HG03457 (cell line): ENCODE measurements at regions not wholly inside any gene's neighbourhood (a gene's known extent, or its start where the extent isn't known, plus 50 kb on each side); places are given as distances from the start of the nearest gene placed in this dataset.
"Not testable (repeated sequence)": the region's sequence is repeated elsewhere in the genome, so short reads cannot be mapped to it uniquely, and the experiment has no call there.

Experiments used
- ATAC-seq: cut with Tn5 transposase; IDR thresholded peaks from one replicate; pipeline ENCODE4 v1.9.1; 2021; ENCODE audit warnings: moderate number of reproducible peaks; ENCODE audit not compliant: unreplicated experiment

DNA sequence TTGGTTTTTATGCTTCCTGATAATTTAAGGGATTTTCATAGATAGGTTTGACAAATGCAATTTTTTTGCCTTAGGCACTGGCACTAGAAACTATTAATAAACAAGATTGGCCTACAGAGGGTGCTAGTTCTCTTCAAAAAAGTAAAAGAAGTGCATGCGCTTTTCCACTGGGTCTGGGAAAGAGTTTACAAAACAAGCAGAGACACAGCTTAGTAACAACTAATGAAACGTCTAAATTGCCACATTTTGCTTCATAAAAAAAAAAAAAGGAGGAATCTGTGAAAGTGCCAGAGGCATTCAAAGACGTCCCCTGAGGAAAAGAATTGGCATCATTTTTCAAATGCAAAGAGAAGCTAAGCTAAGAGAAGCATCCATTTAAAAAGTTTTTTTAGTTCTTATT, 58.3 kb upstream of the EEA1 start:
- ATAC-seq = no peak

DNA sequence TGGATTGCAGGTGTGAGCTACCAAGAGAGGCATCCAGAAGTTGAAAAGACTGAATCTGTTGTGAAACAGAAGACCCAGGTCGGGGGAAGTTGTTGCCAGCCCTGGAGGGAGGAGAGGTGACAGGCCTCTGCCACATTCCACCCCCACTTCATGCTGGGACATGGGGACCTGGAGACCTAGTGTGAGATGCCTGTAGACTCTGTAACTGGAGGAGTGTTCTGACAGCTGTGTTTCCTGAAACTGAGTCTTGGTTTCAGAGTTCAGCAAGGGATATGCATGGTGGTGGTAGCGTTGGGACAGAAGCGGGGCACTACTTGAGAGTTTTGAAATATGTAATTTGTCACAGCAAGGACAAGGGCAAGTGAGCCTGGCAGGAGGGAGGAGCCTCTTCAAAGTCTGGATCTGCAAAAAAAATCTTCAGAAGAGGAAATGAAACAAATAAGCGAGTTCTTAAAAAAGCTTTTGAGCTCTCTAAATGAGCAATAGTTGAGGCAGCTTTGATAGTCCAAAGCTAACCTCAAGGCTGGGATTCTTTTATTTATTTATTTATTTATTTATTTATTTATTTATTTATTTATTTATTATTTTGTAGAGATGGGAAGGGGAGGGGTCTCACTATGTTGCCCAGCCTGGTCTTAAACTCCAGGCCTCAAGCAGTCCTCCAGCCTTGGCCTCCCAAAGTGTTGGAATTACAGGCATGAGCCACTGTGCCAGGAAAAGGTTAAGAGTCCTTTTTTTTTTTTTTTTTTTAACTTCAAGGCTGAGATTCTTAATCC, 58.9 kb upstream of the EEA1 start:
- peak; percentile 69 for ATAC-seq

DNA sequence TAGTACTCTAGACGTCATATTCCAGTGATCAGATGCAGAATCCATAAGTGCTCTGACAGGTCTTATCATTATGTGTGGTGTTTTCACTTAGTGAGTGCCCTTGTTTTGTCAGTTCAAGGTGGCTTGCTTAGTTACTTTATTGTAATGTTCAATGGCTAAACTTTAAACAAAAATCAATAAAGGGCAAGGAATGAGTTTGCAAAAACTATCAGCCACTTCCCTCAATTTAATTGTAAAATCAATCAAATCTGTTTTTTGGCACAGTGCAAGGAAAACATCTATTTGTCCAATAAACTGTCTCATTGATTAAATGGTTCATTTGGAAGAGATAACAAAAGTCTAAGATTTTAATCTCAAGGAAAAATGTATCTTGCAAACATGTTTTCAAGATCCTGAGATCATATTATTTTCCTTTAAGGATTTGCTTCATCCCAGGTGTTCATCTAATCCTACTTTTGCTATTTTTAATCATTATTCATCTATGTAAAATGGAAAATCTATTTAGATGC, 59.6 kb upstream of the EEA1 start:
- no peak for ATAC-seq

DNA sequence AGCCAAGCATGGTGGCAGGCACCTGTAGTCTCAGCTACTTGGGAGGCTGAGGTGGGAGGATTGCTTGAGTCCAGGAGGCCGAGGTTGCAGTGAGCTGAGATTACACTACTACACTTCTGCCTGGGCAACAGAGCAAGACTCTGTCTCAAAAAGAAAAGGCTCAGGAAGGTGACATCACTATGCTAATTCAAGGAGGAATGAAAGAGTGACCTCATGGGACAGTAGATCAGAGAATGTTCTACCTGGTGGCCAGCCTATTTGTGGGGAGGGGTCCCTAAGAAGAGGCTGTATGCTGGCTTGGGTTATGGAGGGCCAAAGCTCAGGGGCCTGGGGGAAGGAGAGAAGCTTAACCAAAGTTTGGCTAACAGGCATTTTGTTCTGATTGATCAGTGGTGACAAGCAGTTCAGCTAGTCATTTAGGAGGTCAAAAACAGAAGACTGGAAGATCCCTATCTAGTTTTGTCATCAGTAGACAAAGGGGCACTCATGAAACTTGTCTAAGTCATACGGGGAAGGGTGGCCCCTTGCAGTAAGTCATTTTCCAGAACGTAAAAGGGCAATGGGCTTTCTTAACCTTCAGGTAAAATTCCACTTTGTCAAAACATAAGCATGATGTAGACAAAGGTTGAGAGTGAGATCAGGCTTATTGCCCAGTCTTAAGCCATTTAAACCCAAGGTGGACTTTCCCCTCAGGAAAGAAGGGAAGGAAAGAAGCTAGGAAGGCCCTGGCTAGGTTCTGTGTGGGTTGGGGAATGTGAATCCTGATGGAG, 60.8 kb upstream of the EEA1 start:
- no peak for ATAC-seq

DNA sequence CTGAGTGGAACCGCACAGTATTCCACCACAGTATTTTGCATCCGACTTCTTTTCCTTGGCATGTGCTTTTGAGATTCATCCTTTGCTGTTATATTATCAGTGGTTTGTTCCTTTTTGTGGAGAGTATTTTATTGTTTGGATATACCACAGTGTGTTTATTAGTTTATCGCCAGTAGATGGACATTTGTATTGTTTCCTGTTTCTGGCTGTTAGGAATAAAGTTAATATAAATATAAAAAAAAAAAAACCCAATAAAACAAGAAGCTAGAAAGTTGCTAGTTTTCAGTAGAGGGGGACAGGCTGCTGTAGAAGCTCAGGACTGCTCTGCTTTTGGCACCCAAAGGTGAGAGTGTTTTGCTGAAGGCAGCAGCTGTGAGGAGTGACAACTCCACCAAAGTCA, 62.0 kb upstream of the EEA1 start:
- no peak for ATAC-seq

DNA sequence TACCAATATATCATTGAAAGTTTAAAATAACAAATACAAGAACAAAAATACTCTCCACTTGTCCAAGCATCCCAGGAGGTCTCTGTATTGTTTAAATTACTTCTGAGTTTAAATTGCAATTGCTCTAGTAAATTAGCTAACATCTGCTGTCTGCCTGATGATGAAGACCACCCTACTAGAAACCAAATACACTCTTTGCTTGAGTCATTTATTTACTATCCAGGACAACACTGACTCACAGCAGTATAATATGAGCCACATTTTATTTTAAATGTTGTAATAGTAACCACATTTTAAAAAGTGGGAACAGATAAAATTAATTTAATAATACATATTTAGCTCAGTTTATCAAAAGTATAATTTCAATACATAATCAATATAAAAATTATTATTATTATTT, 62.9 kb upstream of the EEA1 start:
- ATAC-seq = no peak

DNA sequence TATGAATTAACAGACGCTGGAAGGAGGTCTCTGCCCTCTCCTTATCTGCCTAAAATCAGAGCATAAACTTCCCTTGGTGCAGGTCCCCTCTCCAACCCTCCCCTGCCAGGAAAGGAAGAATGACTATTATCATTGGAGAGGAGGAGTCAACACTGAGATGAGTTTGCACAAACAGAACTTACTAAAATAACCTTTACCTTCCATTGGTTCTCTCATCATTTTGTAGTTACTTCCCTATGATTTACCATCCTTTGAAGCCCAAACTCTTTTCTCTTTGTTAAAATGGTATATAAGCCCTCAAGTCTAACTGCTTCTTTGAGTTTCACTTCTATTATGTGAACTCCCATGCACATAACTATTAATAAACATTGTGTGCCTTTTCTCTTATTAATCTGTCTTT, 64.2 kb upstream of the EEA1 start:
- no peak for ATAC-seq

DNA sequence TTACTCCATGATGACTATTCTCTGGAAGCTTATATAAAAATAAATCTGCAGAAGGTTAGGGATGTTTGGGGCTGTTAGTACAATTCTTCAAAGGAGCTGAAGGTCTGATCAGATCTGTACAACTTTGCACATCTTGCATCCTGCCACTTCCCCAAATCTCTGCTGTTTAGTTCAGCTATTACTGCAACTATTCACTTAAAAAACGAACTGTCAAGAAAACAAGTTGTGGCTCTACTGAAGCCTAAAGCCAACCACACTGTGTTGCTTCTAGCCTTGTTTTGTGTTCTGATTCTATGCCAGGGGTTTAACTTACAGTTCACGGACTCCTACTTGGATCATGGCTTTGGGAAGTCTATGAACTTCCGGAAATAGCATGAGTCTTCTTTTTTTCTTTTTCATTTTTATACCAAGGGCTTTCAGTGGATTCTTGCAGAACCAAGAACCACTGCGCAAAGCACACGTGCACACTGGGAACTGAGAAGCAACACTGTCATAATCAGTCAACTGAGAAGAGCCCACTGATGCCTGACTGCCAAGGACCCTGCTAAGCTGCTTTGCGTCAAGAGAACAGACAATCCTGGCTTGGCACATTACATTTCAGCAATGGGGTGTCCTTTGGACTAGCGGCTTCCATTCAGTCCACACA, 66.3 kb upstream of the EEA1 start:
- ATAC-seq = peak; percentile 53

DNA sequence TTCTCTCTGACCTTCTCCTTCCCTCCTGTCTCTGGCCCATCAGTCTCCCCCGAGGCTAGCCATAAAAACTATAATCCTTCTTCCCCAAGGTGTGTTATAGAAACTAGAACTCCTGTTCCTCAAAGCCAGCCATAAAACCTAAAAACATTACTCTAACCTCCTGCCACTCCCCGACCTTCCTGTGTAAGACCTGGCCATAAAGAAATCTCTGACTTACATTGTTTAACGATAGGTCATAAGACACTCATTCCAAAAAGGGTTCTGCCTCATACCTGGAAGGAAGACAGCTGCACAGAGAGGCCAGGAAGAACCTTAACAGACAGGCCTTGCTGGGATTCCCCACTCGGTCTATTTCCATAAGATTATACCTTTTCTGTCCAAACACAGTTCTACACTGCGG, 70.9 kb upstream of the EEA1 start:
- ATAC-seq = no peak

DNA sequence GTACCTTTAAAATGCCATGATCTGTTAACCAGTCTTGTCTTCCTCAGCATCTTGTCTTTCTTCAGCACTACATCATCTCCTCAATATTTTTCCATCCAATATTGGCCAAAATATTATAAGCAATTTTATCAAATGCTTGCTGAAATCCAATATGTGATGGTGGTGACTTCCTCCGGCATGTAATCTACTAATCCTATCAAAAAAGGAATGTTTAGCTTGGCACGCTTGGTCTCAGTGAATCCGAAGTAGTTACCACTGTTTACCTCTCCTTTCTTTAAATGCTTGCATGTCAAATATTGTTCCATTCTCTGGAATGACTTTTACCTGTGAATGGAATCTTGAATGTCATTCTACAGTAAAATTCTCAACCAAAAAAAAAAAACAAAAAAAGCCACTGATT, 72.3 kb upstream of the EEA1 start:
- ATAC-seq = no peak

DNA sequence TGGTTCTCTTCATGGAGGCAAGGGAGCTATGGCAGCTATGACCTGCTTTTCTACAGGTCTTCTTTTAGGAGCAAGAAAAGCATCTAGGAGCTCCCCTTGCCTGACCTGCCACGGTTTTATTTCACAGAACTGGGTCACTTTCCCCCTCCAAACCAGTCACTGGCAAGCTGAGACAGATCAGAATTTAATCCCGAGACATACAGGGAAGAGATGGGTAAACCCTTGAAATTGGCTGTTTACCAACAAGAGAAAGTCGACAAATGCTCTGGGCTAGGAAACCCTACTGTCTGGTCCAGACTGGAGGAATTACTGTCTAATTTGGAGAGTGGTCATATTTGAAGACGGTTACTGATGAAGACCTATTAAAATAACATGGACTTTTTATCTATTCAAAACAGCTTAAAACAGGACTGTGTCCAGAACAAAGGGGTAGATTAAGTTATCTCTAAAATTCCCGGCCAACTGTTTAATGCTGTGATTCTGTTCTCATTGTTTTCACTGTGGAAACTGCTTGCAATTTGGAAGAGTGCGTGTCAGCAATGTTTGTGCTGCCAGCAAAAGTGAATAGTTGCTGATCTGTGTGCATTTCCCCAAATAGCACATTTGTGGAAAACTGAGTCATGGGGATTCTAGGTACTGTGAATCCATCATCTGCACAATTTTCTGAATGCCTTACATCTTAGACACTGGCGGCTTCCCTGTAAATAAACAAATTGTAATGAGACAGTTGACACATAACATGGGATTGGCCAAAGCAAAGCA, 73.4 kb upstream of the EEA1 start:
- no peak for ATAC-seq

DNA sequence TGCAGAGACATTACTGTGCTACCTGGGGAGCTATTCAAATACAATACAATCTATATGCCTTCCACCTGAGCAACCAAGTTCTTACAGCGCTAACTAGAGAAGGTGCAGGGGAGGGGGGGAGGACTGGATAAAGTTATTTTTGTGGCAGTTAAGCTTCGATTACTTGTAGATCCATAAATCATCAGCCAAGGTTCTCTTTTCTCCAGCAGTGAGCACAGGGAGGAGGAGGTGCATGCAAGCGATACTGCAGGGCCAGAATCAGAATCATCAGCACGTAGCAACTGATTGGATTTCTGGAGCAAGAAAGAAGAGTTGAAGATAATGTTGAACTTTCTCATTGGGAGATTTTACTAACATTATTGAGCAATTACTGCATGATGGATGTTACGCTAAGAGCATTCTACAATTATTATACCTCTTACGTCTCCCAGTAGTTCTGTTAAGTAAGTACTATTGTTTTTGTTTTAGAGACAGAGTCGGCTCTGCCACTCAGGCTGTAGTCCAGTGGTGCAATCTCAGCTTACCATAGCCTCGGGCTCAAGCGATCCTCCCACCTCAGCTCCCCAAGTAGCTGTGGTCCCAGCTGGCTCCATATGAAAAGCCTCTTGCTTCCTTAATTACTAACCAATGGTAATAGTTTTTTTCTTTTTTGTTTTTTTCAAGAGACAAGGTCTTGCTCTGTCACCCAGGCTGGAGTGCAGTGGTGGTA, 74.6 kb upstream of the EEA1 start:
- ATAC-seq = no peak

DNA sequence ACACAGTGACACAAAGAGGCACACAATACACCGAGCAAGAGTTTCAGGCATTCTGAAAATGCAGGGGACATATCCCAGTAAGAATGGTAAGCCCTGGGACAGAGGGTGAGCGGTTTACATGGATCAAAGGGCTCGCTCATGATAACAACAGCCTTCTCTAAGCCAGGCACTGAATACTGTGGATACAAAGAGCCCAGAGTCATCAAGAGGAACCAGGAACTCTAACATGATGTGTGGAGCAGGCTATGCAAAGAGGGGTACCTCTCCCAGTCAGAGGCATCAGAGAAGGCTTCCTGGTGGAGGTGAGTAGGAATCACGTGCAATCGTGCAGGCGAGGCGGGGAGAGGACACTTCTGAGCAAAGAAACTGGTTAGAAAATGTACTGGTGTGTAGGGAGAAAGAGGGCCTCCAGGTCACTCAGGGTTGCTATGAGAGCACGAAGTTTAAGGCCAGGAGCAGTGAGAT, 76.9 kb upstream of the EEA1 start:
- ATAC-seq = no peak

DNA sequence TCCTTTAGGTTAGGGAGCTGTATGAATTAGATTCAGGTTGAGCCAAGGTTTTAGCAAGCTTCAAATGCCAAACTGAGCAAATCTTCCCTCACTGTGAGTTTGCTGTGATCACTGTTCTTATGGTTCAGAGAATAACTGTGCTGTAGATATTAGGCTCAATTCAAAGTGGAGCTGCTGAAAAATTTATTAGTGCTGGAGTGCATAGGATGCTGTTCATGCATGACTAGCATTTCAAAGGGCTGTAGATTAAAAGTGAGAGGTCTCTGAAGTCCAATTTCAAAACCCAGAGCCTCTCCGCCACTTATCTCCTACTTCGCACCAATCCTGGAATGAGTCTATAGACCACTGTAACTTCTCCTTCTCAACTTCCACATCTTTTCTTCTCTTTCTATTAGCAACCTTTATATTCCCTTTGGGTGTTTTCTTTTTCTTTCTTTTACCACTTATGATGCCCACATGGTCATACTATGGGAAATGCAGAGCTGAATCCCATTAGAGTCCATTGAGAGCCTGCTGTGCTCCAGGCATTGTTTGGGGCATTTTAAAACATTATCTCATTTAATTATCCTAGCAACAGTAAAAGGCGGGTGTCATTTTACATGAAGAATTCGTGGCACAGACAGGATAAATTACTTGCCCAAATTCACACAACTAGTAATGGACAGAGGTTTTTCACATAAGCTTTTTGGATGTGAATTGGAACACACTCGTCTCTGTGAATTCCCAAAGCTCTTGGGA, 77.5 kb upstream of the EEA1 start:
- ATAC-seq = no peak

DNA sequence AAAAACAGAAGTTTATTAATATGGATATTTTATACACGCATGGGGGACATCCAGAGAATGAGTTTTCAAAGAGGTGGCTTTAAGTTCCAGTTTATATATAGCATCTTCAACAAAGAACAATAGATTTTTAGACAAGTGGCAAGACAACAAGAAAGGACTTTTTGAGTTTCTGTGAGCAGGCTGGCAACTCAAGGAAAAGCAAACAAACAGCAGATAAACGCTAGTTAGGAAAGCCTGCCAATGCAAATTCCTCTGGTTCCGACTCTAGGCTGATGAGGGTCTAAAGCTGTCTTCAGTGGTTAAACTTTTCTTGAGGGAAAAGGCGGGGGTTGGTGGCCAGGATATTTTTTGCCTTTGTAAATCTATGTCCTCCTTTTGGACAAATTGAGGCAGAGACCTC, 78.4 kb upstream of the EEA1 start:
- ATAC-seq = no peak

DNA sequence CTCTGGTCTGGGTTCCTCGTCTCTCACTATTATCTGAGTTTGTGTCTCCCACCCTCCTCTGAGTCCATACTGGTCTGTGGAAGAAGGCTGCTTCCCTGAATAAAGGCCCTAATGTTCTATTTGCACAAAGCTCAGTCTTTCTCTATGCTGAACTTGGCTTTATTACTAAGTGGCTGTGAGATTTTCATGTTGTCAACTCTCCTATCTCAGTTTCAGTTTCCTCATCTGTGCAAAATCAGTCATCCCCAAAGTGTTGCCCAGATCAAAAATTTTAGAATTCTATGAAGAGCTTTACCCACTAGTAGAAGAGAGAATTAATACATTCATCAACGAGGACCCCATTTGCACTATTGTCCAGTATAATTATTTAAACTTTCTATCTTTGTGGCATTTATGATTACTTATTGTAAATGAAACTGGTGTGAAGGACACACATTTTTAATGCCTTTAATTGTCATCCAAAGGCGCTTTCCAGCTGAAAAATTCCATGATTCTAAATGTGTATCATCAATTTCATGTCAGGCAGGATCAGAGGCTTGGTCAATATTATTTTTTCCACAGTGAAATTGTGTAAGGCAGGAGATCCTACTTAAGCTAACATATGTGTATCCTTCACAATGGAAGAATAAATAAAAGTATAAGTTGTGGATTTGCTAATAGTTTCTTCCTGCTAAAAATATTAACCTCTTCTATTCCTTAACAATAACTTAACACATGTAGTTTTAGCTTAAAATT, 79.1 kb upstream of the EEA1 start:
- peak; percentile 60 for ATAC-seq

DNA sequence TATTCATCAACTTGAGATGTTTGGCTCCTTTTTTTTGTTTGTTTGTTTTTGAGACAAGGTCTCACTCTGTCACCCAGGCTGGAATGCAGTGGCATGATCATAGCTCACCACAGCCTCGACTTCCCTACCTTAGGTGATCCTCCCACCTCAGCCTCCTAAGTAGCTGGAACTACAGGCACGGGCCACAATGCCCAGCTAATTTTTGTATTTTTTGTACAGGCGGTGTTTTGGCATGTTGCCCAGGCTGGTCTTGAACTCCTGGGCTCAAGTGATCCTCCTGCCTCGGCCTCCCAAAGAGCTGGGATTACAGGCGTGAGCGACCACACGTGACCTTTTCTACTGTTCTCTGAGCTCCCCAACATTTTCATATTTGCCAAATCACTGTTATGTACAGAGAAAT, 79.8 kb upstream of the EEA1 start:
- ATAC-seq = not testable (repeated sequence)

DNA sequence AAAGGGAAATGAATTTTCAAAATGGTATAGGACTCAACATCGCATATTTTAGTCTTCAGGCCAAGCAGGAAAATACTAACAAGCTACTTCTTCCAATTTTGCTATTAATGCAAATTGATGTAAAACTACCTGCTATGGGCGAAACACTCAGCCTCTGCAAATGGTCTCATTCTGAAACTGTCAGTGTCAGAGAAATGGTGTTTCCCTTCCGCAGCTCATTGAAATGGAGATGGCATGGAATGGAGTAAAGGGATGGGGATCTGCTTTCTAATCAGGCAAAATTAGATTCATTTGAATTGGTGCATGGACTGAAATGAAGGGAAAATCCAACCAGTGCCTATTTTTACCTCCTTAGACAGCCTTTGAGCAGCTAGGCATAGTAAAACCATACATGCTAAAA, 80.4 kb upstream of the EEA1 start:
- no peak for ATAC-seq

DNA sequence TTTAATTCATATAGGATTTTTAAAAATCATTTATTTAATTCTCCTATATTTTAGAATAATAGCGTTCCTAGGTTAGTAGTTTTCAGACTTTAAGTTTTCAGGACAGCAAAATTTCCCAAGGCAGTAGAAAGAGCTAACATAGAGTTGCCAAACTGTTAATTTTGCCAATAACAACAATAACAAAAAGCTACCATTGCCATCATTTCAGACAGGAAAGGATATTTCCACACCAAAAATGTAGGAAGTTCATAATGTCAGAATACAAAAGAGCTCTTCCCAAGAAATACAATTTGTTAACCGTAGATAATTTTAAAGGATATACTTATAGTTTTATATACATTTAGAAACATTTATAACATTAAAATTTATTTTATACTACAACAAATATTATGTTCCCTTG, 81.4 kb upstream of the EEA1 start:
- no peak for ATAC-seq
